Activated CD8-positive, alpha-beta memory T cell treated with anti-CD3 and anti-CD28 coated beads, Interleukin-2, amount 50 U/mL, for 1 hour (primary cell): ENCODE measurements at regions not wholly inside any gene's neighbourhood (a gene's known extent, or its start where the extent isn't known, plus 50 kb on each side); places are given as distances from the start of the nearest gene placed in this dataset.
"Not testable (repeated sequence)": the region's sequence is repeated elsewhere in the genome, so short reads cannot be mapped to it uniquely, and the experiment has no call there.

Experiments
- DNase-seq: peaks from one replicate; pipeline ENCODE4 v3.0.0-alpha.2; 2020; ENCODE audit errors: extremely low read depth

DNA sequence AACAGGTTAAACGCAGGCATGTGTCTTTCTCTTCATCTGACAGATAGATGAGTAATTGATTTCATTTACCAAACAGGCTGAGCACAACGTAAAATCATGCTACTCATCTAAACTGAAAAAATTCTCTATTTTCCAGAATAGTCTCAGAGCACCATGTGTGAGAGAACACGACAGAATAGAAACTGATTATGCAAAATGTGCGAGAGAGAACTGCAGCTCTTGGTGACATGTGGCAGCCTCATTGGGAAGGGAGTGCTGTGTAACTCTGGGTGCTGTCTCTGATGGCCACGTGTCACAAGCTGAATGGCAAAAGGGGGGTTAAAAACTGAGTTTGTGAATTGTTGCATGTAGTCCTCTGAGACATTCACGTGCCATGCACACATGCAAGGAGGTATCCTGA, 143.7 kb upstream of the ATXN1 start:
- DNase-seq, result no peak

DNA sequence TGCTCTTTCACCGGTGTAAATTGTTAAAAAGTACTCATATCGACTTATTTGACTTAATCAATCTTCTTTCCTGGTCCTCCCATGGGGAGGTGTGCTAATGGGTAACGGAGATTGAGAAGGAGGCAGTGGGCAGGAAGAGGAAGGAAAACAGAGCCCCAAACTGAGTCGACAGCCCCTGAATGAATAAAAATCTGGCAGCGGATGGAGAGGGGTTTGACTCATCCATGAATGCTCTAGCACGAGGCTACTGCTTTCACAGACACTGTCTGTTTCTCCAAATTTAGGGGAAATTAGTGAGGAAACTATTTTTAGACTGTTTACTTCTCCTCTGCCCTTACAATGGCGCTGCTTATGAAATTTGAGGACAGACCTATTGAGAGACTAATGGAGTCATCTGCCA, 142.2 kb upstream of the ATXN1 start:
- no peak for DNase-seq

DNA sequence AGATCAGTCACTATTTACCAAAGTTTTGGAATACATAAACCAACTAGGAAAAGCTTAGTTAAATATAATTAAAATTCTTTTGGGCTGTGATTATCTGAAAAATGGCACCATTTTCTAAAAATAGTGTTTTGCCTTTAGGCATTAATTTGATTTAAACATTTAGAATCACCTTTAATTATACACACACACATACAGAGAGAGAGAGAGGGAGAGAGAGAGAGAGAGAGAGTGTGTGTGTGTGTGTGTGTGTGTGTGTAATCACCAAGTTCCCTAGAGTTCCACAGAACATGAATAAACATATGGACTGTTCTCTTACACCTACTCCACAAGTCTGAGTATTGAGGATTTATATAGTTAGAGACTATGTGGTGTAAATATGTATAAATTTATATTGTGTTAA, 141.2 kb upstream of the ATXN1 start:
- DNase-seq, result no peak

DNA sequence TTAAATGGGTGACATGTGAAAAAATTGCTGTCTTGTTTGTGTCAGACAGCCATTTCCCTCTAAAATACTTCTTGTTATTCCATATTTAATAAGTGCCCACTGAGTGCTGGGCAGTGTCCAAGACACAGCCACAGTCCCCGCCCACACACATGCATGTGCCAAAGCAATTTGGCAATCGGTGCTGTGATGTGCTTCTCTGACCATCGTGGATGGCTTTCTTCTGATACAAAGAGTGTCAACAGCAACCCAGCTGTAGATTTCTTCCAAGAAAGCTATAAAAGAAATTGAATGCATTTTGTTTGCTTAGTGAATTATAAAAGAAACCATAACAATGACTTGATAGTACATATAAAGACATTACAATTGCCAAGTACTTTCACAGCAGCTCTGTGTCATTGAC, 140.5 kb upstream of the ATXN1 start:
- no peak for DNase-seq

- DNase-seq, result no peak
Measured at GRCh38 chr6:16901306-16901705, 140.0 kb upstream of the ATXN1 start.

GRCh38 chr6:16898640-16899396, 137.6 kb upstream of the ATXN1 start:
- no peak for DNase-seq

DNA sequence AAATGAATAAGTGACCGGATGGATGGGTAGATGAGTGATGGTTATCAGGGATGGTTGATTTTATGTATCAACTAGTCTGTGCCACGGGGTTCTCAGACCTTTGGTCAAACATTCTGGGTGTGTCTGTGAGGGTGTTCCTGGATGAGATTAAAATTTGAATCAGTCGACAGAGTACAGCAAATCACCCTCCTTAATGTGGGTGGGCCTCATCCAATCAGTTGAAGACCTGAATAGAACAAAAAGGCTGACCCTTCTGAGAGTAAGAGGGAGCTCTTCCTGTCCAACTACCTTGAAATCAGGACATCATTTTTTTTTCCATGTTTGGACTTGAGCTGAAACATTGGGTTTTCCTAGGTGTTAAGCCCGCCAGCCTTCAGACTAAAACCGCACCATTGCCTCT, 136.4 kb upstream of the ATXN1 start:
- no peak for DNase-seq

GRCh38 chr6:16894301-16894700, 133.0 kb upstream of the ATXN1 start:
- no peak for DNase-seq

GRCh38 chr6:16891110-16891509, 129.8 kb upstream of the ATXN1 start:
- DNase-seq, result not testable (repeated sequence)

DNA sequence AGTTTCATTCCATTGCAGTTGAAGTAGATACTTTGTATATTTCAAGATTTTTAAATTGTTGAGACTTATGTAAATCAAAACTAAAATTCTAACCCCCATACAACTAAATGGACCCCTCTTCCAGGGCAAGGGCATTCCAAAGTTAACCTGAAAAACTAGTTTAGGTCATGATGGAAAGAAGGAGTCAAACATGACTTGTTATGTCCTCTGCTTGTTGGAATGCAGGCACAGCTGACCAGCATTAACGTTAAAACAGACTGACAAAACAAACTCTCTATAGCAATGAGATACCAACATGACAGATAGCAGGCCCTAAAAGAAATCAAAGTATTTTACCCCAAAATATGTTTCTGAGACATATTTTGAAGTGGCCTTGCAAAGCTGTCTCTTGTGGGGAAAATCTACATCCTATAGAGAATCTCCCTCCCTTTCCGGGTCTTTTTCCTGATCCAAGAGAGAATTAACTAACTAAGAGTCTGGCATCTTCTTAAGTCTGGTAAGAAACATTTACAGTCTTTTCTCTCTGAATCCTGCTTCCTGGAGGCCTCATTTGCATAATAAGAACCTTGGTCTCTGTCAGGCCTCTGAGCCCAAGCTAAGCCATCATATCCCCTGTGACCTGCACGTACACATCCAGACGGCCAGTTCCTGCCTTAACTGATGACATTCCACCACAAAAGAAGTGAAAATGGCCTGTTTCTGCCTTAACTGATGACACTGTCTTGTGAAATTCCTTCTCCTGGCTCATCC, 124.3 kb upstream of the ATXN1 start:
- no peak for DNase-seq

GRCh38 chr6:16884526-16884925, 123.3 kb upstream of the ATXN1 start:
- DNase-seq, result no peak

DNA sequence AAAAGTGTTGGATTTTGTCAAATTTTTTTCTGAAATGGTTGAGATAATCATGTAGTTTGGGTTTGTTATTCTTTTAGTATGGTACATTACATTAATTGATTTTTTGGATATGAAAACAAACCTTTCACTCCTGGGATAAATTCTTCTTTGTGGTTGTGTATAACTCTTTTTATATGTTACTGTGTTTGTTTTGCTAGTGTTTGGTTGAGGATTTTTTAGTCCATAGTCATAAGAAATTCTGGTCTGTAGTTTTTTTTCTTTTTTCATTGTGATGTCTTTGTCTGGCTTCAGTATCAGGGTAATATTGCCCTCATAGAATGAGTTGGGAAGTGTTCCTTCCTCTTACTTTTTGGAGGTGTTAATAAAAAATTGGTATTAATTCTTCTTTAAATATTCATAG, 122.2 kb upstream of the ATXN1 start:
- no peak for DNase-seq

DNA sequence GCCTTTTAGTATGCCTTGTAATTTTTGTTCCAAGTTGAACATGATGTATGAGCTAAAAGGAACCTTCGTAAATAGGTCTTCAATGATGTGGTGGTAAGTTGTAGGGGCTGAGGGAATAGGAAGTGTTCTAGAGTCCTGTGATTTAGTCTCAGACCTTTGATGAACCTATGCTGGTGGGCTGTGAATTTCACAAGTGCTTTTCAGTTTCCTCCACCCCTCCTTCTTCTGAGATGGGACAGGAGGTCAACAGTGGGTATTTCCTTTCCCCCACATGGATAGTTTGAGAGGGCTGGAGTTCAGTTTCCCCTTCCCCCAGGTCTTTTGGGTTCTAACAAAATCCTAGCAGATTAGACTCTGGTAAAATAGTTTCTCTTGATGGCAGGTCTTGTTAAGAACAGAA, 121.0 kb upstream of the ATXN1 start:
- DNase-seq, result no peak

DNA sequence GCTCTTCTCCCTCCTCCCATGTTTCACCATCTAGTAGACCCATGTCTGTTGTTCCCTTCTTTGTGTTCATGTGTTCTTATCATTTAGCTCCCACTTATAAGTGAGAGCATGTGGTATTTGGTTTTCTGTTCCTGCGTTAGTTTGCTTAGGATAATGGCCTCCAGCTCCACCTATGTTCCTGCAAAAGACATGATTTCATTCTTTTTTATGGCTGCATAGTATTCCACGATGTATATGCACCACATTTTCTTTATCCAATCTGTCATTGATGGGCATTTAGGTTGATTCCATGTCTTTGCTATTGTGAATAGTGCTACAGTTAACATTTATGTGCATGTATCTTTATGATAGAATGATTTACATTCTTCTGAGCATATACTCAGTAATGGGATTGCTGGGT, 115.6 kb upstream of the ATXN1 start:
- not testable (repeated sequence) for DNase-seq

DNA sequence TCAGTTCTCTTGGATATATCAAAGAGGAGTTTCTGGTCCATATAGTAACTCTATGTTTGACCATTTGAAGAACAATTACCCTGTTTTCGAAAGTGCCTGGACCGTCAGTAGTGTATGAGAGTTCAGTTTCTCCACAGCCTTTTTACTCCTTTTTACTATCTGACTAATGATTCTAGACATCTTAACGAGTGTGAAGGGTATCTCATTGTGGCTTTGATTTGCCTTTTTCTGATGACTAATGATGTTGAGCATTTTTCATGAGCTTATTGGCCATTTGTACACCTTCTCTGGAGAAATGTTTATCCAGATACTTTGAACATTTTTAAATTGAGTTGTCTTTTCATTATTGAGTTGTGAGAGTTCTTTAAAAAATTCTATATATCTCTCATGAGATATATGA, 114.9 kb upstream of the ATXN1 start:
- DNase-seq, result no peak

DNA sequence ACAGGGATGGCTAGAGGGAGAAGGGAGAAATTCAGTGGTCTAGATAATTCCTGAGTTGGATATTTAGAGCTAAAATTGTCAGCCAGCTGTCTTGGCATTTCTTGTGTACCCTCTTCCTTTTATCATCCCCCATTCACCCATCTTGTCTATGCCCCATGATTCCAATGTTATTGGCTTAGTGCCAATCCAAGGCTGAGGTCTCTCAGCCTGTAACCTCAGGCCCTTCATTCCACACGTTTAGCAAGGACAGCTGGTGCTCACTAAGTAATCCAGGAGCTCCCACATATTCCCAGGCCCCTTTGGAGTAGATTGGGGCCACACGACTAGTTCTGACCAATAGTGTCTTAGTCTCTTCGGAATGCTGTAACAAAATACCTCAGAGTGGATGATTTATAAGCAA, 112.4 kb upstream of the ATXN1 start:
- no peak for DNase-seq

DNA sequence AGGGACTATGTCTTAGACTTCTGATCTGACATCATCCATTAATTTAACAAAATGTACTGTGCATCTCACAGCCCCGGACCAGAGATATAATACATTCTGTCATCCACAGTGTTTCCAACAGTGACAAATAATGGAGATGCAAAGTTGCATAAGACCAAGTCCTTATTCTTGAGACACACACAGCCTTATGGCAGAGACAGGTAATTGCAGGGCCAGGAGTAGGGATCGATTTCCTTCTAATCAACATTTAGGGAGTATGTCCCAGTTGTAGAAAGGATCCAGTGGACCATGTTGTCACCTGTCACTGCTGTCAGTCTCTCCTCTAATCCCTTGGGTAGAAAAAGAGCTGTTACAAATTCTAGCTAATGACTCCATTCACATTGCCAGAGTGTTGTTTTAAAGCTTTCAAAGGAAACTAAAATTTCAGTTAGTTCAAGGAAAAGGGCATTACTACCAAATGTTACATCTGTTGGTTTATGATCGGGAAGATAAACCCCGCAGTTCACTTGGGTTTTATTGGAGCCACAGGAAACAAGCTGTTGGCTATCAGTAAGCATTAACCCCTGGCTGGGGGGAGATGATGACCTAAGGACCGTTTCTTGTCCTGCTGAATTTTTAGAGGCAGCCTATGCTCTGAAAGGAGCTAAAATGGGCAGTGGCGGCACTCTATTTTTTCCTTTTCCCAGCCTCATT, 111.4 kb upstream of the ATXN1 start:
- DNase-seq, result no peak

- no peak for DNase-seq
Measured at GRCh38 chr6:16871047-16871446, 109.8 kb upstream of the ATXN1 start.

DNA sequence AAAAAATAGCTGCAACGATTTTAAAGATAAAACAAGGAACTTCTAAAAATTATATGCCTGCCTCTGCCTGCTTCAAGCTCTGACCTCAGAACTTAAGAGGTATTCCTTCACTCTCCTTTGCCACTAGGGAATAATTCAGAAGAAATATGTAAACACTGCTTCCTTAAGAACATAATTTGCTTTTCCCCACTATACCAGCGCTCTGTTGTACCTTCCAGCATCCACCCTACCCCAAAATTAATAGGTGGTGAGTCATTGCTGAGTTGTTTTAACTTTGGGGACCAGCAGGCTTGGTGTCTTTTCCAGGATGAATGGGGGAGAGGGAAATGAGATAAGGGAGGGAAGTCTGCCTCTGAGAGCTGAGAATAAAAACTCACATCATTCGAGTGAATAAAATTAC, 107.7 kb upstream of the ATXN1 start:
- no peak for DNase-seq

- DNase-seq, result no peak
Measured at GRCh38 chr6:16857969-16858592, 96.8 kb upstream of the ATXN1 start.

DNA sequence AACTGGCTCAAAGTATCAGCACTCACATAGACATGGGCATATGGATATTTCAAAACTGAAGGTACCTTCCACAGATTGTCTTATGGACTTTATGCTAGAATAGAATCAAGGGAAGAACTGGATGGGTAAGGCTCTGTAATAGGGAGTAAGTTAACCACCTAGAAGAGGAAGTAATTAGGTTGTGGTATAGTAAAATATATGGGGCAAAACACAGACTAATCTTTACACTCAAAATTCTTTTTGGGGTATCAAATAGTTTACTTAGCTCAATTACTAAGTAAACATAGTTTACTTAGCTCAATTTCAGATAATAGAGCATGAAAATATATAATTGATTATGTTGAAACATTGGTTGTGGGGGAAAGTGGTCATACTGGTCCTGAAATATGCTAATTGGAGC, 94.2 kb upstream of the ATXN1 start:
- no peak for DNase-seq

DNA sequence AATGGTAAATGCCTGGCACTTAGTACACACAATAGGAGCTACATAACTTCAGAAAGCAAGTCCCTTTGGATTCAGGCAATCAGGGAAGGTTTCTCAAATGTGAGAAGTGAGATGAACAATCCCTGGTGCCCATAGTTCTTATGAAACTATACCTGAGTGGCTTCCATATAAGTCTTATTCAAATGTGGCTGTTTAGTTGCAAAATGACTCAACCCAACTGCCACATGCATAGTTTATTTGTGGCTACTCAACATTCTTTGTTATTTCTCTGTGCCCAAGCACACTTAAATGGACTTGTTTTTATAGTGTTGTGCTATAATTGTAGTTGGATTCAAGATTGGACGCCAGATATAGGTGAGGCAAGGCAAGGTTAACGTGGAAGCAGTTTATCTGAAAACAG, 93.7 kb upstream of the ATXN1 start:
- no peak for DNase-seq

GRCh38 chr6:16852671-16853070, 91.4 kb upstream of the ATXN1 start:
- DNase-seq, result no peak
